DND-41 (cell line): ENCODE measurements at regions not wholly inside any gene's neighbourhood (a gene's known extent, or its start where the extent isn't known, plus 50 kb on each side); places are given as distances from the start of the nearest gene placed in this dataset.

Experiments used
- CTCF ChIP-seq: IDR thresholded peaks from 2 replicates; pipeline ENCODE4 v1.5.1; 2012; ENCODE audit warnings: borderline replicate concordance, low read length, moderate library complexity, mild to moderate bottlenecking; ENCODE audit not compliant: poor library complexity, severe bottlenecking; ENCODE audit errors: extremely low read depth
- EZH2 ChIP-seq: IDR thresholded peaks from 3 replicates; pipeline ENCODE4 v1.6.1; 2012; ENCODE audit warnings: borderline replicate concordance, low read depth, mild to moderate bottlenecking, moderate library complexity, low read length, inconsistent platforms; ENCODE audit not compliant: severe bottlenecking

DNA sequence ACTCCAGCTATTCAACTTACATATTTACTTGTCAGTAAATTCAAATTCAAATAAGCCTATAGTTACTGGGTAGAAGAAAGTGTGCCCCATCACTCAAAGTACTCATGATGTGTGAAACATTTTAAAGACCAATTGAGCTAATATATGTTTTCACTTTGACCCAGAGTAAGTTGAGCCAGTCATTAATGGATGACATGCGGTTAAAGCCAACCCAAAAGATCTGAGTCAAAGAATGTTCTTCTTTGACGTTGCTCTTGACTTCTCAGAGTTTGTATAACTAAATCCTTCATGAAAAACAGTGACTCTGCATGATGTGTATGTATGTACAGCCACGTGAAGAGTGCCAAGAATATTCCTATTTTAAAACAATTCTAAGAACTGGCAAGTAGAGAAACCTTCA is 237.4 kb downstream of the NR2F1-AS1 start:
- TF ChIP-seq CTCF: no peak
- no peak for TF ChIP-seq EZH2
